ENCODE measurements at regions not wholly inside any gene's neighbourhood (a gene's known extent, or its start where the extent isn't known, plus 50 kb on each side); places are given as distances from the start of the nearest gene placed in this dataset.

DNA sequence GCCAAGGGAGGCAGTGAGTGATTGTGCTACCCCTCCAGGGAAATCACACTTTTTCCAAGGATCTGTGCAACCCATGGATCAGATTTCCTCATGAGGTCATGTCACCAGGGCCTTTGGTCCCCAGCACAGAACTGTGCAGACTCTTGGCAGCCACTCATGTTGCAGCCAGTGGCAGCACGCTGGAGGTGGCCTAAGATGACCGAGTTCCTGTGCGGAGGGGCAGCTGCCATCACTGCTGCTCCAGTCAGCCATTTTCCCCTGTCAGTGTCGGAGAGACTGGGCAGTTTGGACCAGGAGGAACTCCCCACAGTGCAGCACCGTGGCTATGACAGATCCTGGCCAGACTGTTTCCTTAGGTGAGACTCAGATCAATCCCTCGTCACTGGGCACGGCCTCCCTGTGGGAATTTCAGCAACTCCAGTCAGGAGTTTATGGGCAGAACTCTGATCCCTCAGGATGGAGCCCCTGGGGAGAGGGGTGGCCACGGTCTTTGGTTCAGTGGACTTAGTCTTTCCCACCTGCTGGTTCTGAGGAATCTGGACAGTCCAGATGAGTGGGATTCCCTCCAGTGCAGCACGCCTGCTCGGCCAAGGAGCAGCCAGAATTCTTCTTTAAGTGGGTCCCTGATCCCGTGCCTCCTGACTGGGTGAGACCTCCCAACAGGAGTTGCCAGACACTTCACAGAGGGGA lies 194.6 kb upstream of the CARD18 start:
- Histone ChIP-seq H3K27ac (ENCODE audit: low read depth, low read length) (no peak overlapping the region), H3K9me3 (ENCODE audit: control insufficient read depth in 1 of 2, insufficient read depth in 1 of 2, low read depth in 1 of 2, low read length in 2 of 2) (no peaks in the 10 kb centered on the region), H3K27me3 (ENCODE audit: insufficient read depth, low read length) (no peaks in the 10 kb centered on the region), H2AFZ (ENCODE audit: low read depth, low read length, poor library complexity, severe bottlenecking) (no peak overlapping the region), H3K9me2 (ENCODE audit: insufficient read depth) (no peaks in the 10 kb centered on the region), H3K4me2 (ENCODE audit: low read length) (no peak overlapping the region), H3K9ac (ENCODE audit: low read length) (no peak overlapping the region), H3K4me1 (ENCODE audit: control insufficient read depth in 1 of 2, insufficient read depth in 2 of 2, low read length in 2 of 2) (no peaks in the 10 kb centered on the region), H3K4me3 (replicated peaks in 1 of 2; ENCODE audit: low read depth in 1 of 2, low read length in 2 of 2) (no peak overlapping the region), H3K36me3 (ENCODE audit: control insufficient read depth in 1 of 2, insufficient read depth in 2 of 2, low read length in 2 of 2) (no peaks in the 10 kb centered on the region), H4K20me1 (ENCODE audit: insufficient read depth) (no peaks in the 10 kb centered on the region), H3K79me2 (ENCODE audit: insufficient read depth, low read length) (no peaks in the 10 kb centered on the region)
- ATAC-seq (no peak), DNase-seq (ENCODE audit: low read depth, low spot score) (no peak)
- intact Hi-C loops (cut with micrococcal nuclease), result no loop called here
- POLR2A ChIA-PET, result no interaction called here
- CTCF ChIA-PET, result no interaction called here
- TF ChIP-seq ELF1 (IDR thresholded peaks at IDR 0.05; ENCODE audit: borderline replicate concordance, low read depth) (no peak), POLR2A (IDR thresholded peaks at IDR 0.05; ENCODE audit: borderline replicate concordance, extremely low read depth, insufficient read depth, insufficient read length) (no peak), SP1 (IDR thresholded peaks at IDR 0.05; ENCODE audit: low read depth) (no peak), CBX3 (IDR thresholded peaks at IDR 0.05; ENCODE audit: low read depth) (no peak), SIN3A (IDR thresholded peaks at IDR 0.05; ENCODE audit: low read depth) (no peak), EZH2 (IDR thresholded peaks at IDR 0.05) (no peak), CEBPB (IDR thresholded peaks at IDR 0.05; ENCODE audit: low read depth) (no peak), EGR1 (IDR thresholded peaks at IDR 0.05; ENCODE audit: low read depth) (no peak), POLR2AphosphoS5 (IDR thresholded peaks at IDR 0.05; ENCODE audit: low read depth, low read length) (no peak), RAD21 (IDR thresholded peaks at IDR 0.05; ENCODE audit: low read depth) (no peak), ZFX (IDR thresholded peaks at IDR 0.05) (no peak), SRF (IDR thresholded peaks at IDR 0.05; ENCODE audit: low read depth) (no peak), JUND (IDR thresholded peaks at IDR 0.05) (no peak), EZH2phosphoT487 (IDR thresholded peaks at IDR 0.05; ENCODE audit: borderline replicate concordance) (no peak), FOSL1 (IDR thresholded peaks at IDR 0.05; ENCODE audit: low read depth) (no peak)
- TF ChIP-seq, protein P1, sequence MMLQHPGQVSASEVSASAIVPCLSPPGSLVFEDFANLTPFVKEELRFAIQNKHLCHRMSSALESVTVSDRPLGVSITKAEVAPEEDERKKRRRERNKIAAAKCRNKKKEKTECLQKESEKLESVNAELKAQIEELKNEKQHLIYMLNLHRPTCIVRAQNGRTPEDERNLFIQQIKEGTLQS (IDR thresholded peaks at IDR 0.05), result no peak
- TF ChIP-seq, protein P2, sequence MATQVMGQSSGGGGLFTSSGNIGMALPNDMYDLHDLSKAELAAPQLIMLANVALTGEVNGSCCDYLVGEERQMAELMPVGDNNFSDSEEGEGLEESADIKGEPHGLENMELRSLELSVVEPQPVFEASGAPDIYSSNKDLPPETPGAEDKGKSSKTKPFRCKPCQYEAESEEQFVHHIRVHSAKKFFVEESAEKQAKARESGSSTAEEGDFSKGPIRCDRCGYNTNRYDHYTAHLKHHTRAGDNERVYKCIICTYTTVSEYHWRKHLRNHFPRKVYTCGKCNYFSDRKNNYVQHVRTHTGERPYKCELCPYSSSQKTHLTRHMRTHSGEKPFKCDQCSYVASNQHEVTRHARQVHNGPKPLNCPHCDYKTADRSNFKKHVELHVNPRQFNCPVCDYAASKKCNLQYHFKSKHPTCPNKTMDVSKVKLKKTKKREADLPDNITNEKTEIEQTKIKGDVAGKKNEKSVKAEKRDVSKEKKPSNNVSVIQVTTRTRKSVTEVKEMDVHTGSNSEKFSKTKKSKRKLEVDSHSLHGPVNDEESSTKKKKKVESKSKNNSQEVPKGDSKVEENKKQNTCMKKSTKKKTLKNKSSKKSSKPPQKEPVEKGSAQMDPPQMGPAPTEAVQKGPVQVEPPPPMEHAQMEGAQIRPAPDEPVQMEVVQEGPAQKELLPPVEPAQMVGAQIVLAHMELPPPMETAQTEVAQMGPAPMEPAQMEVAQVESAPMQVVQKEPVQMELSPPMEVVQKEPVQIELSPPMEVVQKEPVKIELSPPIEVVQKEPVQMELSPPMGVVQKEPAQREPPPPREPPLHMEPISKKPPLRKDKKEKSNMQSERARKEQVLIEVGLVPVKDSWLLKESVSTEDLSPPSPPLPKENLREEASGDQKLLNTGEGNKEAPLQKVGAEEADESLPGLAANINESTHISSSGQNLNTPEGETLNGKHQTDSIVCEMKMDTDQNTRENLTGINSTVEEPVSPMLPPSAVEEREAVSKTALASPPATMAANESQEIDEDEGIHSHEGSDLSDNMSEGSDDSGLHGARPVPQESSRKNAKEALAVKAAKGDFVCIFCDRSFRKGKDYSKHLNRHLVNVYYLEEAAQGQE (IDR thresholded peaks at IDR 0.05; ENCODE audit: low read depth), result no peak
- TF ChIP-seq, protein P3, sequence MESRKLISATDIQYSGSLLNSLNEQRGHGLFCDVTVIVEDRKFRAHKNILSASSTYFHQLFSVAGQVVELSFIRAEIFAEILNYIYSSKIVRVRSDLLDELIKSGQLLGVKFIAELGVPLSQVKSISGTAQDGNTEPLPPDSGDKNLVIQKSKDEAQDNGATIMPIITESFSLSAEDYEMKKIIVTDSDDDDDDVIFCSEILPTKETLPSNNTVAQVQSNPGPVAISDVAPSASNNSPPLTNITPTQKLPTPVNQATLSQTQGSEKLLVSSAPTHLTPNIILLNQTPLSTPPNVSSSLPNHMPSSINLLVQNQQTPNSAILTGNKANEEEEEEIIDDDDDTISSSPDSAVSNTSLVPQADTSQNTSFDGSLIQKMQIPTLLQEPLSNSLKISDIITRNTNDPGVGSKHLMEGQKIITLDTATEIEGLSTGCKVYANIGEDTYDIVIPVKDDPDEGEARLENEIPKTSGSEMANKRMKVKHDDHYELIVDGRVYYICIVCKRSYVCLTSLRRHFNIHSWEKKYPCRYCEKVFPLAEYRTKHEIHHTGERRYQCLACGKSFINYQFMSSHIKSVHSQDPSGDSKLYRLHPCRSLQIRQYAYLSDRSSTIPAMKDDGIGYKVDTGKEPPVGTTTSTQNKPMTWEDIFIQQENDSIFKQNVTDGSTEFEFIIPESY (IDR thresholded peaks at IDR 0.05; ENCODE audit: extremely low read depth, insufficient replicate concordance, low read length), result no peak
- TF ChIP-seq, protein P4, sequence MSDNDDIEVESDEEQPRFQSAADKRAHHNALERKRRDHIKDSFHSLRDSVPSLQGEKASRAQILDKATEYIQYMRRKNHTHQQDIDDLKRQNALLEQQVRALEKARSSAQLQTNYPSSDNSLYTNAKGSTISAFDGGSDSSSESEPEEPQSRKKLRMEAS (IDR thresholded peaks at IDR 0.05), result no peak
- TF ChIP-seq, protein P5, sequence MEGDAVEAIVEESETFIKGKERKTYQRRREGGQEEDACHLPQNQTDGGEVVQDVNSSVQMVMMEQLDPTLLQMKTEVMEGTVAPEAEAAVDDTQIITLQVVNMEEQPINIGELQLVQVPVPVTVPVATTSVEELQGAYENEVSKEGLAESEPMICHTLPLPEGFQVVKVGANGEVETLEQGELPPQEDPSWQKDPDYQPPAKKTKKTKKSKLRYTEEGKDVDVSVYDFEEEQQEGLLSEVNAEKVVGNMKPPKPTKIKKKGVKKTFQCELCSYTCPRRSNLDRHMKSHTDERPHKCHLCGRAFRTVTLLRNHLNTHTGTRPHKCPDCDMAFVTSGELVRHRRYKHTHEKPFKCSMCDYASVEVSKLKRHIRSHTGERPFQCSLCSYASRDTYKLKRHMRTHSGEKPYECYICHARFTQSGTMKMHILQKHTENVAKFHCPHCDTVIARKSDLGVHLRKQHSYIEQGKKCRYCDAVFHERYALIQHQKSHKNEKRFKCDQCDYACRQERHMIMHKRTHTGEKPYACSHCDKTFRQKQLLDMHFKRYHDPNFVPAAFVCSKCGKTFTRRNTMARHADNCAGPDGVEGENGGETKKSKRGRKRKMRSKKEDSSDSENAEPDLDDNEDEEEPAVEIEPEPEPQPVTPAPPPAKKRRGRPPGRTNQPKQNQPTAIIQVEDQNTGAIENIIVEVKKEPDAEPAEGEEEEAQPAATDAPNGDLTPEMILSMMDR (IDR thresholded peaks at IDR 0.05 in 2 of 3, conservative IDR thresholded peaks at IDR 0.05 in 1 of 3; ENCODE audit: borderline replicate concordance in 1 of 3, insufficient read depth in 1 of 3, low read depth in 2 of 3, low read length in 2 of 3), result no peak
- BruUV-seq (replicated peaks), result no TSS peak
- RAD21 ChIA-PET (ENCODE audit: low non-redundant PET in 1 of 2, low total read pairs in 2 of 2, uncharacterized antibody in 2 of 2, unreplicated experiment in 2 of 2), result no interaction called here

Measured in HCT116 (cell line).